ENCODE measurements at regions not wholly inside any gene's neighbourhood (a gene's known extent, or its start where the extent isn't known, plus 50 kb on each side); places are given as distances from the start of the nearest gene placed in this dataset.

- no peak for TF ChIP-seq MAX (IDR thresholded peaks at IDR 0.05)
- TF ChIP-seq TAF1 (IDR thresholded peaks at IDR 0.05; ENCODE audit: low read depth) = no peak
- no peak for TF ChIP-seq TCF12 (IDR thresholded peaks at IDR 0.05; ENCODE audit: low read depth)
- TF ChIP-seq REST (IDR thresholded peaks at IDR 0.05; ENCODE audit: low read depth) = no peak
- TF ChIP-seq RAD21 (IDR thresholded peaks at IDR 0.05; ENCODE audit: low read depth) = no peak
- no peak for TF ChIP-seq YY1 (IDR thresholded peaks at IDR 0.05; ENCODE audit: low read depth)
- no peak for TF ChIP-seq CREB1 (IDR thresholded peaks at IDR 0.05; ENCODE audit: low read depth)
- TF ChIP-seq NFIC (IDR thresholded peaks at IDR 0.05) = no peak
Observed at GRCh38 chr2:12953596-12953995, 236.9 kb downstream of the TRIB2 start.

GRCh38 chr2:12955864-12956263 is 239.1 kb downstream of the TRIB2 start:
- TF ChIP-seq TCF12 (IDR thresholded peaks at IDR 0.05; ENCODE audit: low read depth) (no peak), USF1 (IDR thresholded peaks at IDR 0.05) (no peak), RAD21 (IDR thresholded peaks at IDR 0.05; ENCODE audit: low read depth) (no peak), EP300 (IDR thresholded peaks at IDR 0.05; ENCODE audit: borderline replicate concordance) (no peak), YY1 (IDR thresholded peaks at IDR 0.05; ENCODE audit: low read depth) (no peak), MAX (IDR thresholded peaks at IDR 0.05) (no peak), CEBPB (IDR thresholded peaks at IDR 0.05) (no peak), TEAD4 (IDR thresholded peaks at IDR 0.05) (no peak), FOXM1 (IDR thresholded peaks at IDR 0.05; ENCODE audit: borderline replicate concordance, low read depth) (no peak)

DNA sequence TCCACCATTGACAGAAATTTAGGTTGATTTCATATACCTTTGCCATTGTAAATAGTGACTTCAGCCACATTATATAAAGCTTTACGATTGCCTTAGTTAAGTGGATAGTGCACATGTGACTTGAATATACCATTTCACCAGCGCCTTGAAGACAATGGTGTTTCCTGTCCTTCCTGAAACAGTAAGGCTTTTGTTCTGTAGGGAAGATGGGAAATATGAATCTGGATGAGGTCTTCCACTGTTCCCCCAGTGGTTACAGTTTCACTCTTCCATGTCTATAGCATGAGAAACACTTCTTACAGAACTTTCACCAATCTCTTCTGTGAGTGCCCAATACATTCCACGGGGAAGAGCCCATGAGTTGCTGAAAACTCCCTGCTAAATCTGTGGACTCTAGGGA is 240.5 kb downstream of the TRIB2 start:
- no peak for TF ChIP-seq TAF1 (IDR thresholded peaks at IDR 0.05; ENCODE audit: low read depth)
- no peak for TF ChIP-seq ZBTB7A (IDR thresholded peaks at IDR 0.05; ENCODE audit: low read depth)
- no peak for TF ChIP-seq REST (IDR thresholded peaks at IDR 0.05; ENCODE audit: low read depth)

- TF ChIP-seq ZBTB7A (IDR thresholded peaks at IDR 0.05; ENCODE audit: low read depth) = no peak
- TF ChIP-seq NFIC (IDR thresholded peaks at IDR 0.05) = no peak
- no peak for TF ChIP-seq RAD21 (IDR thresholded peaks at IDR 0.05; ENCODE audit: low read depth)
- TF ChIP-seq CREB1 (IDR thresholded peaks at IDR 0.05; ENCODE audit: low read depth) = no peak
- TF ChIP-seq TCF12 (IDR thresholded peaks at IDR 0.05; ENCODE audit: low read depth) = no peak
- TF ChIP-seq EGR1 (IDR thresholded peaks at IDR 0.05) = no peak
- TF ChIP-seq TEAD4 (IDR thresholded peaks at IDR 0.05) = no peak
- TF ChIP-seq YY1 (IDR thresholded peaks at IDR 0.05; ENCODE audit: low read depth) = no peak
Observed at GRCh38 chr2:12959935-12960334, 243.2 kb downstream of the TRIB2 start.

- TF ChIP-seq ZBTB7A (IDR thresholded peaks at IDR 0.05; ENCODE audit: low read depth) (no peak), CREB1 (IDR thresholded peaks at IDR 0.05; ENCODE audit: low read depth) (no peak), REST (IDR thresholded peaks at IDR 0.05; ENCODE audit: low read depth) (no peak), TAF1 (IDR thresholded peaks at IDR 0.05; ENCODE audit: low read depth) (no peak), EGR1 (IDR thresholded peaks at IDR 0.05) (no peak), YY1 (IDR thresholded peaks at IDR 0.05; ENCODE audit: low read depth) (no peak), RAD21 (IDR thresholded peaks at IDR 0.05; ENCODE audit: low read depth) (no peak), NFIC (IDR thresholded peaks at IDR 0.05) (no peak), TEAD4 (IDR thresholded peaks at IDR 0.05) (no peak), FOXM1 (IDR thresholded peaks at IDR 0.05; ENCODE audit: borderline replicate concordance, low read depth) (no peak), CEBPB (IDR thresholded peaks at IDR 0.05) (no peak), MAX (IDR thresholded peaks at IDR 0.05) (no peak), EP300 (IDR thresholded peaks at IDR 0.05; ENCODE audit: borderline replicate concordance) (no peak), USF1 (IDR thresholded peaks at IDR 0.05) (no peak)
Observed at GRCh38 chr2:12960671-12961070, 243.9 kb downstream of the TRIB2 start.

Data from Ishikawa (cell line).